Head of caudate nucleus (tissue), 42 donors: ENCODE measurements at regions not wholly inside any gene's neighbourhood (a gene's known extent, or its start where the extent isn't known, plus 50 kb on each side); places are given as distances from the start of the nearest gene placed in this dataset.
"Not testable (repeated sequence)": the region's sequence is repeated elsewhere in the genome, so short reads cannot be mapped to it uniquely, and the experiment has no call there.

Experiments
- DNase-seq, 42 donors: peaks; one replicate each; pipeline versions ENCODE4 v3.0.0 to v3.0.0-alpha.2; 2020 to 2021; ENCODE audit warnings: mixed read lengths in 7 of 42
- intact Hi-C: fragments of 100-400 bp; cut with DNase I; formaldehyde crosslinking; loops from one replicate; pipeline ENCODE4 v1.15.0; 2022

DNA sequence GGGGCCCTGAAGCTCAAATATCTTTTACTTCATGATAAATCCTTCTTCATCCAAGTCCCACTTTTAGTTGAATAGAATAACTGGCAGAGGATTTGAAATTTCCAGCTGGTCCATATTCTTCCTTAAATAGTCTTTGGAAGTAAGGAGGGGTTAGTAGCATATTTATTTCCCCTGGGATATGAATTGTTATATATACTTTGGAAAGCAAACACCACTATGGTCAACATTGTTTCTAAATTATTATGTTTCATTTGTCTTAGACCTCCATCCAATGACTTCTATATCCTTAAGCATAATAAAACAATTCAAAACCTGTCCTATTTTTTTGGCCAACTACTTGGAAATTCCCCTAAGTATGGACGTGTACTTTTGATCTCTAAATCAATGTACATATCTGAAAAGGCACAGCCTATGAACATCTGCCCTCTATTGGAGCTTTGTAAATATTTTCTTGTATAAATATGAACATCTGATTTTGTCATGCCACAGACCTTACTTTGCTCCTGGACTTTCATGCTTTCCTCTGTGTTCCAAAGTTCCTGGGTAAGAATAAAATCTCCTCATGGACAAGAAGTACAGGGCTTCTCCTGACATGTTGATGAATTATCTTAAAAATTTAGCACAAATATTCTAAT, 1212.0 kb downstream of the GALC start:
- DNase-seq: no peak
- intact Hi-C loops: no loop called here

DNA sequence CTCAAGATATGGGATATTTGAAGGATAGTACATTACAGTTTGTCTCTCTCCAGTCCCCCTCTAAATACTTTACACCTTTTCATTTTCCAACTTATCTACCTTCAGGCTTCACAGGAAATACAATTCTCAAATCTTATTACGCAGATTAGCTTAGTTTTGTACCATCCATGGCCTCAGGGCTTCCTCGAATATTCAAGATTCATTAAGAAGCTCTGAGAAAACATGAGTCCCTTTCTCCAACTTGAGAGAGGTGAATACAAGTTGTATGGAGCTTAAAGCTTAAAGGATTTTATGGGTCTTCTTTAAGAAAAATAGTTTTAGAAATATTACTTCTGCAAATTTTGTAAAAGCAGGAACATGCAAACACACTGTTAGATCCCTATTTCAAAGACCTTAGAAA, 1212.5 kb downstream of the GALC start:
- intact Hi-C loops: no loop called here
- no peak for DNase-seq

DNA sequence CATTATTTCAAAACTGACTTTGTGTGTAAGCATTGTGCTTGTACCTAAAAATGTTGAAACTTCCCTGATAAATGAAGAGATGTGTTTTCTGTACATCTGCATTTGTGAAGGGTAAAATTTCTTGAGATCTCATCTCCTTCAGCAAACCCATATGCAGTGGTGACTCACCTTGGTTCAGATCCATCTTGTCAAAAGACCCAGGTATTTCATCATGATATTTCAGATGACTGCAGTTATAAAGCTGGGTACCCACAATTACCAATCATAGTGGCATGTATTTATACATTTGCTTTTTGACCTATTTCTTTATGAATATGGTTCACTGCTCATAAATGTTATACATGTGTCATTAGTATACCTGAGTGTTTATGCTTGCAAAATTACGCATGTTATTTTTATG, 1213.6 kb downstream of the GALC start:
- intact Hi-C loops: no loop called here
- no peak for DNase-seq

DNA sequence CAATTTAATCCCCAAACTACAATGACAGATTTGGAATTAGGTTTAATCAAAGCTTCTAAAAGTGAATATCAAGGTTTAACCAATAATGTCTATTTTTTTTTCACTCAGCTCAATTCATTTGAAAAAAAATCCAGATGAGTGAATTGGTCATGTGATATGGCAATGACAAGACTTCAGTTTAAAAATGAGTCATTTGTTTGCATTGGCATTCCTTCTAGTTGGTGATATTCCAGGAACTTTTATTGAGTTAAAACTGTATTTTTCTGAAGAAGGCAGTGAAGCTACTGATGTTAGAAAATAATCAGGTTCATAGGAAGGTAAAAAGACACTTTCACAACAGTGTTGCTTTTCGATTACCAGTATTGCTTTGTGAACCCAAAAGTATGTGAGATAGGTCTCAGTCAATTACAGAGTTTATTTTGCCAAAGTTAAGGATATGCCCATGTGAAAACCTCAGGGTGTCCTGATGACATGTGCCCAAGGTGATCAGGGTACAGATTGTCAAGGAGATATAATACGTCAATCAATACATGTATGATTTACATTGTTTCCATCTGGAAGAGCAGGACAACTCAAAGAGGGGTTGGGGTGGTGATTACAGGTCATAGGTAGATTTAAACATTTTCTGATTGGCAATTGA, 1214.9 kb downstream of the GALC start:
- intact Hi-C loops: no loop called here
- no peak for DNase-seq

DNA sequence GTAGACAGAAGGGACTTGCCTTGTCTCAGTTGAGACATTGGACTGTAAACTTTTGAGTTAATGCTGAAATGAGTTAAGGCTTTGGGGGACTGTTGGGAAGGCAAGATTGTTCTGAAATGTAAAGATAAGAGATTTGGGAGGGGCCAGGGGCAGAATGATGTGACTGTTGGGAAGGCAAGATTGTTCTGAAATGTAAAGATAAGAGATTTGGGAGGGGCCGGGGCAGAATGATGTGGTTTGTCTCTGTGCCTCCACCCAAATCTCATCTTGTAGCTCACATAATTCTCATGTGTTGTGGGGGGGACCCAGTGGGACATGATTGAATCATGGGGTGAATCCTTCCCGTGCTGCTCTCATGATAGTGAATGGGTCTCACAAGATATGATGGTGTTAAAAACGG, 1217.1 kb downstream of the GALC start:
- intact Hi-C loops: not testable (repeated sequence)

DNA sequence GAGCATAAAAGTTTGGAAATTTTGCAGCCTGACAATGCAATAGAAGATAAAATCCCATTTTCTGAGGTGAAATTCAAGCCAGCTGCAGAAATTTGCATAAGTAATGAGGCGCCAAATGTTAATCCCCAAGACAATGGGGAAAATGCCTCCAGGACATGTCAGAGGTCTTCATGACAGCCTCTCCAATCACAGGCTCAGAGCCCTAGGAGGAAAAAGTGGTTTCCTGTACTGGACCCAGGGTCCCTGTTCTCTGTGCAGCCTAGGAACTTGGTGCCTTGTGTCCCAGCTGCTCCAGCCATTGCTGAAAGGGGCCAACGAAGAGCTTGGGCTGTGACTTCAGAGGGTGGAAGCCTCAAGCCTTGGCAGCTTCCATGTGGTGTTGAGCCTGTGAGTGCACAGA, 1218.1 kb downstream of the GALC start:
- DNase-seq: no peak
- intact Hi-C loops: no loop called here

More for the DNA sequence above, 1217.1 kb downstream of the GALC start:
- not testable (repeated sequence) for DNase-seq

DNA sequence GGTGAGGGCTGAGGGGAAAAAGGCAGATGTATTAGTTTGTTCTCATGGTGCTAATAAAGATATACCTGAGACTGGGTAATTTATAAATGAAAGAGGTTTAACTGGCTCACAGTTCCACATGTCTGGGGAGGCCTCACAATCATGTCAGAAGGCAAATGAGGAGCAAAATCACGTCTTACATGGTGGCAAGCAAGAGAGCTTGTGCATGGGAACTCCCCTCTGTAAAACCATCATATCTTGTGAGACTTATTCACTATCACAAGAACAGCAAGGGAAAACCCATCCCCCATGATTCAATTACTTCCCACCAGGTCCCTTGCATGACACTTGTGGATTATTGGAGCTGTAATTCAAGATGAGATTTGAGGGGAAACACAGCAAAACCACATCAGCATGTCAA, 1220.9 kb downstream of the GALC start:
- no peak for DNase-seq
- intact Hi-C loops: no loop called here

DNA sequence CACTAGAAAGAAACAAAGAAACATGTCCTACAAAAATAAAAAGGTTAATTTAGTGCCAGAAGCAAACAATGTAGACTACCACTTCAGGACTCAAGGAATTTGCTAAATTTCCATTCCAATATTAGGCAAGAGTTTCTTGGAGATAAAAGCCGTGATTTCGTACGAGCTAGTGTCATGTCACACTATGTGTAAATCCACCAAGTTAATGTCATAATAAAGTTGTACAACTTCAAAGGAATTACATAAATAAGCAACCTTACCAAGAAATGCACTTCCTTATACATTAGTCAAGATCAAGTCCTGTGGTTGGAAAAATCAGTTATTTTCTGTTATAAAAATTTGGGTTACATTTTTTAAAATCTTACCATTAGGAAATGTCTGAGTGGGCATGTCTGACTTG, 1222.8 kb downstream of the GALC start:
- intact Hi-C loops: no loop called here
- DNase-seq: no peak

DNA sequence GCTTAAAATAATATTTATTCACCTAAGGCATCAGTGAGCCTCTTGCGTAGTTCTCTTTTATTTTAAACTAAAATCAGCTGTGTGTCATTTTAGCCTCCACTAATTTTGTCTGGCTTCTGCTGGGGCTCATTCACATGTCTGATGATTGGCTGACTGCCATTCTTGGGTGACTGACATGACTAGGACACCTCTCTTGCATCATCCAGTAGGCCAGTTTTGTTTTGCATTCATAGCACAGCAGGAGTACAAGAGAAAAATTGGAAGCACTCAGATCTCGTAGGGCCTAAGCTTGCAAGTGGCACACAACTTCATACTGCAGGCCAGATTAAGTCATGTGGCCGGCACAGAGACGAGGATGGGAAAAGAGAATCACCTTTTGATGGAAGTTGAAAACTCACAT, 1226.5 kb downstream of the GALC start:
- intact Hi-C loops: no loop called here
- DNase-seq: no peak

DNA sequence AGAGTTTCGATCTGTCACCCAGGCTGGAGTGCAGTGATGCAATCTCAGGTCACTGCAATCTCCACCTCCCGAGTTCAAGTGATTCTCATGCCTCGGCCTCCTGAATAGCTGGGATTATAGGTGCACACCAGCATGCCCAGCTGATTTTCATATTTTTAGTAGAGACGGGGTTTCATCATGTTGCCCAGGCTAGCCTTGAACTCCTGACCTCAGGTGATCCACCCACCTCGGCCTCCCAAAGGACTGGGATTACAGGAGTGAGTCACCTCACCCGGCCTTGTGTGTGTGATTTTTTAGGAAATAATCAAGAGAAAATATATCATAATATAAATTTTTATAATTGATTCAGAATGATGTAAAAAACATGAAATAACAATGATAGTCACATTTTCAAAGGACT, 1231.4 kb downstream of the GALC start:
- intact Hi-C loops: no loop called here
- DNase-seq: no peak

DNA sequence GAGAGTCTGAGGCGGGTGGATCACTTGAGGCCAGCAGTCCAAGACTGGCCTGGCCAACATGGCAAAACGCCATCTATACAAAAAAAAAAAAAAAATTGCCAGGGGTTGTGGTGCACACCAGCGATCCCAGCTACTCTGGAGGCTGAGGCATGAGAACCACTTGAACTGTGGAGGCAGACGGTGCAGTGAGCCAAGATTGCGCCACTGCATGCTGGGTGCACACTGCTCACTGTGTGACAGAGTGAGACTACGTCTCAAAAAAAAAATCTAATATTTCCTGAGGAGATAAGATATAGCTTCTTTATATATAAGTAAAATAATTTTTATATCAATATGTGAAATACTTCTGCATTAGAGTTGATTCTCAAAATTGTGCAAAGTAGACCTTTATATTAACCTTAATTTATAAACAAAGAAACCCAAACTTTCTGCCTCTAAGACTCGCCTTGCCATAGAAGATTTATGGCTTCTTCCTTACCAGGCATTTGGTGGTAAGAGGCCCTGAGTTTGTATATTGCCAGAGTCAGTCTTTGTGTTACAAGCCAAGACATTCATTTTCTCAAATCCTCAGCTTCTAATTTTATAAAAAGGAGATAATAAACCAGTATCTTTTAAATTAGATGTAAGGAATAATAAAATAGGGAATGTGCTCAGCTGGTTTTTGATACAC, 1226.7 kb downstream of the FLRT2 start:
- no peak for DNase-seq
- intact Hi-C loops: no loop called here

DNA sequence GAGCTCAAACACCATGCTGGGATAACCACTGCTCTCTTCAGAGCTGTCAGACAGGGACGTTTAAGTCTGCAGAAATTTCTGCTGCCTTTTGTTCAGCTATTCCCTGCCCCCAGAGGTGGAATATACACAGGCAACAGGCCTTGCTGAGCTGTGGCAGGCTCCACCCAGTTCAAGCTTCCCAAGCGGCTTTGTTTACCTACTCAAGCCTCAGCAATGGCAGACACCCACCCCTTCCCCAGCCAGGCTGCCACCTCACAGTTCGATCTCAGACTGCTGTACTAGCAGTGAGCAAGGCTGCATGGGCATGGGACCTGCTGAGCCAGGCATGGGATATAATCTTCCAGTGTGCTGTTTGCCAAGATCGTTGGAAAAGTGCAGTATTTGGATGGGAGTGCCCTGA, 1220.5 kb downstream of the FLRT2 start:
- DNase-seq, intact Hi-C loops: not testable (repeated sequence)

DNA sequence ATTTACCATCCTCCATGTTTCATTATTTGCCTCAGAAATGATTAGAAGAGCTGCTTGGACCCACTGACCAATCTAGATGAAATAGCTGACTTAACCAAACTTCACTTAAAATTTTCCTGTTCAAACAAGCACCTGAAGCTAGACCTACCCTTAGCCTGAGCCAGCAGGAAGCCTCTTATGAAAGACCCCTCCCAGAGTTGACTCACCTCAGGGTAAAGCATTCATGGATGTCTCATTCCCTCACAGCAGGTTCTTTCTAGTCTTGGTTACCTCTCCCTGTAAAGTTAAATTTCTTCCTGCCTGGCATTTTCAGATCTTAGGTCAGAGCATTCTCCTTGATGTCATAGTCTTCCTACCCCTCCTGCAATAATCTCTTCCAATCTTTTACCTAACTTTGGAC, 1209.8 kb downstream of the FLRT2 start:
- intact Hi-C loops: no loop called here
- DNase-seq: no peak

DNA sequence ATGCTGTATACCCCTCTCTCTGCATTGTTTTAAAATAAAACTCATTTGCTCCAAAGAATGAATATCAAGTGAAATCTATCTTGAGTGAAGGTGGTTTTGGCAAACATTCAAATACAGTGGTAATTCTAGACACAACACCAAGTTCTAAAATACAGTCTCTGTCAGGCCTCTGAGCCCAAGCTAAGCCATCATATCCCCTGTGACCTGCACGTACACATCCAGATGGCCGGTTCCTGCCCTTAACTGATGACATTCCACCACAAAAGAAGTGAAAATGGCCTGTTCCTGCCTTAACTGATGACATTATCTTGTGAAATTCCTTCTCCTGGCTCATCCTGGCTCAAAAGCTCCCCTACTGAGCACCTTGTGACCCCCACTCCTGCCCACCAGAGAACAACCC, 1201.5 kb downstream of the FLRT2 start:
- DNase-seq, intact Hi-C loops: not testable (repeated sequence)

DNA sequence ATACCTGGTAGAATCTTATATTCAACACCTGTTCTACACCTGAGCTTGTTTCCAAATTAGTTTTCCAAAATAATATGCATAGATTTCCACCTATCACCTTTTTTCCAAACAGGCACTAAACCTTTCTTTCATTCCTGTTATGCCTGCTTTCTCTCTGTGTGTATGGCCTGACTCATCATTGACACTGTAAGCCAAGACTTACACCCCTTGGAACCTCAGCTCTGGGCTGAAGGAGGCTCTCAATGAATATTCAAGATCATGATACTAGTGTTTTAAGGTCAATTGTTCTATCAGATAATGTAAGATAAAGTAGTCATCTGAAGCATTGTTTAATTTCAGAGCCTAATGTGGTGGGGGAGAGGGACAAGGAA, 1193.3 kb downstream of the FLRT2 start:
- intact Hi-C loops: no loop called here
- DNase-seq: no peak

DNA sequence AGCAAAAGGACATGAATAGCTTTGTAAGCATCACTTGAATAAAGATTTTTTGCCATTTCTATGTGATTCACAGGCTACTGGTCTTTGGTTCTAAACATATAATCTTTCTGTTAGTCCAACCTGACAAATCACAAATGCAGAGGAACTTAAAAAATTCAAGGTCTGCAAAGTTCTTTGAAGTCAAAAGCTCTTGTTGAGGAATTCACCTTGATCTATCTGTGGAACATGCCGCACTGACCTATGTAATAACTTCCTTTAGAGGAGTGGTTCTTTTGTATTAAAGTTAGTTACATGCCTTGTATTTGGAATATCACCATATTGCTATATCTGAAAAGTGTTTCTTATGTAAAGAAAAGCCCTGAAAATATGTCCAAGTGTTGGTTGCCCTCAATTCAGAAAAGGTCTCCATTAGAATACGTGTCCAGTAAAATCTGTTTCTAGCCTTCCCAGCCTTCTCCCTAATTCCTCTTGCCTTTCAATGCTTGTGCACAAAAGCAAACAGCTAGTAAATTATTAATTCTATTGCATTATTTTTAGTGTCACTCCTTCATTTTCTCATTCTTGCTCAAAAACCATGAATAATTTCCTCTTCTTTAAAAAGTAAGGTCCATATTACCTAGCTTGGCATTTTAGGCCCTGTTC, 1192.8 kb downstream of the FLRT2 start:
- intact Hi-C loops: no loop called here
- DNase-seq: no peak

DNA sequence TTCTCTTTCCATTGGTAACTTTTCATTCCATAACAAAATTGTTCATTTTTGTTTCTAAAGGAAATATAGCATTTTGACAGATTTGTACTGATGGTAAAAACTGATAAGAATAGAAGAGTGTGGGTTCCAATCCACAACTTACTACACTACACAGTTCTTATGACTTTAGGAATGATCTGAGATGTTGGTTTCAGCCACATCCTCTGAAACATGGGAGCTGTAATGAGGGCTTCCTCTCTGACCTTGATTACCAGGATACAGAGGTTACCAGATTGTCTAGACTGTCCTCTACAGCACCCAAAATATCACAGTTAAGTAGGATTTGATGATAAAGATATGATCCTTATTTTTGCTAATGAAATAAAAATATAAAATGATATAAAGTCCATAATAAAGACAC, 1184.6 kb downstream of the FLRT2 start:
- DNase-seq: no peak

DNA sequence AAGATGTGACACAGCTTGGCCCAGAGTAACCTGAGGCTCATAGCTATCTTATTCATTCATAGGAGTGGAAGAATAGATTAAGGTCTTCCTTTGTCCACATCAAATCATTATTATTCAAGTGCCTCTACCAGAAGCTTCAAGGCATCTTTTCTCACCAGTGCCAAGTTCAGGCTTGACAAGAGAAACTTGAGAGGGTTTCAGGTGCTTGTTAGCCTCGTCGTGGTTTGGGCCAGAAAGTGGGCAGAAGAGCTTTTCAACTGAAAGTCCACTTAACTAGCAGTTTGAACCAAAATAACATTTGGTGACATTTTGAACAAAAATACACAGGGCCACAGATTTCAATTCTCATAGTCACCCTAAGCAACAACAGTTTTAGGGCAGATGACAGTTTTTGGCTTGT, 1184.2 kb downstream of the FLRT2 start:
- intact Hi-C loops: no loop called here
- no peak for DNase-seq

More for the DNA sequence above, 1184.6 kb downstream of the FLRT2 start:
- intact Hi-C loops: no loop called here

DNA sequence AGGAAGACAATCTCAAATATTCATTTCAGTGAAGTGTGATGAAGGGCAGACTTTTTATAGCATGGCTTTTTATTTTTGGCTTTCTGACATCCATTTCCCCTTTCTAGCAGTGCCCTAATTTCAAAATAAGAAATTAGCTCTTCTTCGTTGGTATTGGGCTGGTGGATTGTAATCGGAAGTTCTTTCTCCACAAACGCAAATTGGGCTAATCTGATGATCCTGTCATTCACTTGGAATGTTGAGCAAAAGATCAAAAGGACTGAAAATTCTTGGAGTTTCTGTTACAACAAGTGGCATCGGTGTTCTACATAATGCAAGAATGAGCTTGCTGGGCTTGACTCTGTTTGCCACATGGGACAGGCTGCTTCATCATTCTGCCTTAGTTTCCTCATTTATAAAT, 1182.8 kb downstream of the FLRT2 start:
- intact Hi-C loops: no loop called here
- no peak for DNase-seq

DNA sequence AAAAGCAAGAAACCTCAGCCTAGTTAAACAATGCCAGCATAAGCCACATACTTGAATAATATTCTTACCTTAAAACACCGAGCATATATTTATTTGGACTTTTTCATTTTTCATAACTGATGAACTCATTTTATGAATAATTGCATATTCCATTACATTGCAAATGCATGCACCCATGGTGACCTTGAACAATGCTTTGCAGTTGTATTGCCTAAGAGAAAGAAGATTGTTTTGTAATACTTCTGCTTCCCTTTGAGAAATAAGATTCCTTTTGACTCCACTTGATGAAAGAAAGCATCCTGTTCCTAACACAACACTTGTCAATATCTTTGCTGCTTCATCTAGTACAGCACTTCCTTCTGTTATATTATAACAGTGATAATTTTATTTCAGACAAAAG, 1182.2 kb downstream of the FLRT2 start:
- DNase-seq: no peak

More for the DNA sequence above, 1182.2 kb downstream of the FLRT2 start:
- intact Hi-C loops: no loop called here
